Stimulated activated CD8-positive, alpha-beta memory T cell treated with anti-CD3 and anti-CD28 coated beads, Interleukin-4, amount 100 ng/mL, for 48 hours (primary cell): ENCODE measurements at regions not wholly inside any gene's neighbourhood (a gene's known extent, or its start where the extent isn't known, plus 50 kb on each side); places are given as distances from the start of the nearest gene placed in this dataset.
A peak's percentile ranks its signal among the peaks of the same experiment; 100 is the strongest.
"Not testable (repeated sequence)": the region's sequence is repeated elsewhere in the genome, so short reads cannot be mapped to it uniquely, and the experiment has no call there.

Experiments
- DNase-seq: peaks from one replicate; pipeline ENCODE4 v3.0.0-alpha.2; 2020

GRCh38 chr3:10628891-10629670 is 123.7 kb upstream of the ATP2B2 start:
- no peak for DNase-seq

- DNase-seq, result no peak
Observed at GRCh38 chr3:10629671-10630040, 124.3 kb upstream of the ATP2B2 start.

GRCh38 chr3:10631224-10631623 is 125.8 kb upstream of the ATP2B2 start:
- DNase-seq, result no peak

- no peak for DNase-seq
Observed at GRCh38 chr3:10632125-10632524, 126.7 kb upstream of the ATP2B2 start.

GRCh38 chr3:10632741-10633140 is 127.4 kb upstream of the ATP2B2 start:
- DNase-seq, result no peak

- DNase-seq, result no peak
Observed at GRCh38 chr3:10635446-10636076, 130.2 kb upstream of the ATP2B2 start.

GRCh38 chr3:10637342-10637741 is 132.0 kb upstream of the ATP2B2 start:
- no peak for DNase-seq

GRCh38 chr3:10638466-10638865 is 133.1 kb upstream of the ATP2B2 start:
- no peak for DNase-seq

GRCh38 chr3:10641760-10642159 is 136.4 kb upstream of the ATP2B2 start:
- no peak for DNase-seq

- DNase-seq, result no peak
Observed at GRCh38 chr3:10644189-10644588, 138.8 kb upstream of the ATP2B2 start.

- DNase-seq, result no peak
Observed at GRCh38 chr3:10645800-10646199, 140.4 kb upstream of the ATP2B2 start.

- DNase-seq, result no peak
Observed at GRCh38 chr3:10646531-10647335, 141.3 kb upstream of the ATP2B2 start.

- no peak for DNase-seq
Observed at GRCh38 chr3:10647376-10647775, 142.0 kb upstream of the ATP2B2 start.

GRCh38 chr3:10648181-10648580 is 142.8 kb upstream of the ATP2B2 start:
- peak; percentile 1 for DNase-seq

GRCh38 chr3:10649463-10649862 is 144.1 kb upstream of the ATP2B2 start:
- not testable (repeated sequence) for DNase-seq

GRCh38 chr3:10651506-10651905 is 146.1 kb upstream of the ATP2B2 start:
- no peak for DNase-seq

- DNase-seq, result no peak
Observed at GRCh38 chr3:10653241-10653640, 147.9 kb upstream of the ATP2B2 start.

- no peak for DNase-seq
Observed at GRCh38 chr3:10653866-10654611, 148.7 kb upstream of the ATP2B2 start.

GRCh38 chr3:10655105-10655504 is 149.7 kb upstream of the ATP2B2 start:
- DNase-seq, result no peak

GRCh38 chr3:10657339-10657738 is 152.0 kb upstream of the ATP2B2 start:
- DNase-seq, result not testable (repeated sequence)

- DNase-seq, result no peak
Observed at GRCh38 chr3:10665592-10665991, 150.4 kb upstream of the SLC6A11 start.

- DNase-seq, result no peak
Observed at GRCh38 chr3:10666621-10667020, 149.4 kb upstream of the SLC6A11 start.

- no peak for DNase-seq
Observed at GRCh38 chr3:10667269-10667668, 148.8 kb upstream of the SLC6A11 start.
